ENCODE measurements at regions not wholly inside any gene's neighbourhood (a gene's known extent, or its start where the extent isn't known, plus 50 kb on each side); places are given as distances from the start of the nearest gene placed in this dataset.
A peak's percentile ranks its signal among the peaks of the same experiment; 100 is the strongest.

DNA sequence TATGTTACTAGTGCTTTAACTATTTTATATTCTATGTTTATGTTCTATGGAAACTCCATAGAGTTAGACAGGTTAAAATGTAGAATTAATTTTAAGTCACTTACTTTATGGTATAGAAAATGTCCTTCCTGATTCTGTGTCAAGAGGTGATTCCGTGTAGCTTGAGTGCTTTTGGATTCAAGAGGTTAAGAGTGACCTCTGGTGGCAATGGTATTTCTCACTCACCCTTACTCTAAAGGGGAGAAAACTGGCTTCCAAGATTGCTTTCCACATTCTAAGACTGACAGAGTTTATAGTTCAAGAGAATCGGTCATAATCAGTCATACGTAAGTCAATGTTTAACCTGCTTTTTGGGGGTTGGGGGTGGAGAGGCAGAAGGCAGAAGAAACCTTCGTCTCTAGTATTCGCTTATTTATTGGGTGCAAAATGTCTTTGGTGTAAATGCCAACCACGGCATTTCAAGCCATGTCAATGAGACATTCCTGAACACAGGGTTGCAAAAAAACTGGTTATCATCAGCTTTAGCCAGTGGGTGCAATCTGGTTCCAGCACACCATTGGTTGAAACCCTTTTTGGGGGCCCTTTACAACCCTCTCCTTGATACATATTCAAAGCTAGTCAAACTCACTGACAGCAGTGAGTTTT is 92.0 kb upstream of the VGLL3 start:
- POLR2A ChIA-PET, result no interaction called here
- CTCF ChIA-PET, result interaction anchor here (0.9 to 1.0 kb wide), 2 partner anchors 308 to 310 kb away, joined by 4 read pairs; no protein-coding TSS in a partner anchor
- TF ChIP-seq, protein P1, sequence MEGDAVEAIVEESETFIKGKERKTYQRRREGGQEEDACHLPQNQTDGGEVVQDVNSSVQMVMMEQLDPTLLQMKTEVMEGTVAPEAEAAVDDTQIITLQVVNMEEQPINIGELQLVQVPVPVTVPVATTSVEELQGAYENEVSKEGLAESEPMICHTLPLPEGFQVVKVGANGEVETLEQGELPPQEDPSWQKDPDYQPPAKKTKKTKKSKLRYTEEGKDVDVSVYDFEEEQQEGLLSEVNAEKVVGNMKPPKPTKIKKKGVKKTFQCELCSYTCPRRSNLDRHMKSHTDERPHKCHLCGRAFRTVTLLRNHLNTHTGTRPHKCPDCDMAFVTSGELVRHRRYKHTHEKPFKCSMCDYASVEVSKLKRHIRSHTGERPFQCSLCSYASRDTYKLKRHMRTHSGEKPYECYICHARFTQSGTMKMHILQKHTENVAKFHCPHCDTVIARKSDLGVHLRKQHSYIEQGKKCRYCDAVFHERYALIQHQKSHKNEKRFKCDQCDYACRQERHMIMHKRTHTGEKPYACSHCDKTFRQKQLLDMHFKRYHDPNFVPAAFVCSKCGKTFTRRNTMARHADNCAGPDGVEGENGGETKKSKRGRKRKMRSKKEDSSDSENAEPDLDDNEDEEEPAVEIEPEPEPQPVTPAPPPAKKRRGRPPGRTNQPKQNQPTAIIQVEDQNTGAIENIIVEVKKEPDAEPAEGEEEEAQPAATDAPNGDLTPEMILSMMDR (IDR thresholded peaks at IDR 0.05; ENCODE audit: insufficient read depth in 1 of 2, low read depth in 1 of 2, low read length in 1 of 2, severe bottlenecking in 1 of 2, unreplicated experiment in 1 of 2), result peak; percentile 49 to 66
- Histone ChIP-seq H3K27me3 (replicated peaks; ENCODE audit: control insufficient read depth, insufficient read depth, low read length) (no peaks in the 10 kb centered on the region), H3K4me3 (ENCODE audit: low read depth, low read length) (no peak overlapping the region), H3K36me3 (ENCODE audit: control insufficient read depth, insufficient read depth, low read length) (no peaks in the 10 kb centered on the region), H3K9me3 (no peaks in the 10 kb centered on the region), H3K4me1 (peaks cover 8% of the 10 kb centered on the region; the same call in 1 of the 2 replicates)
- no peak overlapping the region for H3K27ac Mint-ChIP-seq (ENCODE audit: unreplicated experiment)
- peak in 1 of 2 experiments; percentile 54 for DNase-seq
- BruUV-seq (replicated peaks), result no TSS peak
- H3K4me3 Mint-ChIP-seq (ENCODE audit: unreplicated experiment), result no peak overlapping the region
- no peaks in the 10 kb centered on the region for H3K27me3 Mint-ChIP-seq (ENCODE audit: insufficient read depth, unreplicated experiment)
- H3K9me3 Mint-ChIP-seq (ENCODE audit: unreplicated experiment), result no peaks in the 10 kb centered on the region
- peaks cover 4% of the 10 kb centered on the region for H3K36me3 Mint-ChIP-seq (ENCODE audit: insufficient read depth, unreplicated experiment)
- intact Hi-C loops (cut with micrococcal nuclease; ENCODE audit: unreplicated experiment), result loop anchor here (1.0 to 5.0 kb wide), 6 partner anchors 76 to 380 kb away; no protein-coding TSS in a partner anchor
- H3K4me1 Mint-ChIP-seq (ENCODE audit: low read depth, unreplicated experiment), result no peaks in the 10 kb centered on the region

- intact Hi-C loops (cut with micrococcal nuclease; ENCODE audit: unreplicated experiment), result no loop called here
- H3K4me3 ChIP-seq (ENCODE audit: low read depth, low read length), result no peak overlapping the region
- BruUV-seq (replicated peaks), result no TSS peak
- Mint-ChIP-seq H3K4me3 (ENCODE audit: unreplicated experiment) (no peak overlapping the region), H3K4me1 (ENCODE audit: low read depth, unreplicated experiment) (no peaks in the 10 kb centered on the region), H3K9me3 (ENCODE audit: unreplicated experiment) (no peaks in the 10 kb centered on the region), H3K36me3 (ENCODE audit: insufficient read depth, unreplicated experiment) (peaks cover 4% of the 10 kb centered on the region), H3K27me3 (ENCODE audit: insufficient read depth, unreplicated experiment) (no peaks in the 10 kb centered on the region), H3K27ac (ENCODE audit: unreplicated experiment) (no peak overlapping the region)
- TF ChIP-seq, protein P1 (IDR thresholded peaks at IDR 0.05; ENCODE audit: insufficient read depth in 1 of 2, low read depth in 1 of 2, low read length in 1 of 2, severe bottlenecking in 1 of 2, unreplicated experiment in 1 of 2), result no peak
- H3K36me3 ChIP-seq (ENCODE audit: control insufficient read depth, insufficient read depth, low read length), result no peaks in the 10 kb centered on the region
- CTCF ChIA-PET, result no interaction called here
- peaks cover 9% of the 10 kb centered on the region for H3K4me1 ChIP-seq
- no peak for DNase-seq
- POLR2A ChIA-PET, result no interaction called here
- no peaks in the 10 kb centered on the region for H3K9me3 ChIP-seq
- no peaks in the 10 kb centered on the region for H3K27me3 ChIP-seq (replicated peaks; ENCODE audit: control insufficient read depth, insufficient read depth, low read length)
Observed at GRCh38 chr3:87077355-87077754, 86.4 kb upstream of the VGLL3 start.

GRCh38 chr3:87076946-87077345 is 86.0 kb upstream of the VGLL3 start:
- H3K9me3 Mint-ChIP-seq (ENCODE audit: unreplicated experiment), result no peaks in the 10 kb centered on the region
- BruUV-seq (replicated peaks), result no TSS peak
- no peak overlapping the region for H3K27ac Mint-ChIP-seq (ENCODE audit: unreplicated experiment)
- no peak for DNase-seq
- TF ChIP-seq, protein P1 (IDR thresholded peaks at IDR 0.05; ENCODE audit: insufficient read depth in 1 of 2, low read depth in 1 of 2, low read length in 1 of 2, severe bottlenecking in 1 of 2, unreplicated experiment in 1 of 2), result no peak
- H3K27me3 ChIP-seq (replicated peaks; ENCODE audit: control insufficient read depth, insufficient read depth, low read length), result no peaks in the 10 kb centered on the region
- intact Hi-C loops (cut with micrococcal nuclease; ENCODE audit: unreplicated experiment), result no loop called here
- ChIA-PET CTCF (no interaction called here), POLR2A (no interaction called here)
- no peaks in the 10 kb centered on the region for H3K9me3 ChIP-seq
- no peak overlapping the region for H3K4me3 ChIP-seq (ENCODE audit: low read depth, low read length)
- no peaks in the 10 kb centered on the region for H3K27me3 Mint-ChIP-seq (ENCODE audit: insufficient read depth, unreplicated experiment)
- peaks cover 4% of the 10 kb centered on the region for H3K36me3 Mint-ChIP-seq (ENCODE audit: insufficient read depth, unreplicated experiment)
- H3K4me1 ChIP-seq, result peaks cover 9% of the 10 kb centered on the region
- no peak overlapping the region for H3K4me3 Mint-ChIP-seq (ENCODE audit: unreplicated experiment)
- H3K4me1 Mint-ChIP-seq (ENCODE audit: low read depth, unreplicated experiment), result no peaks in the 10 kb centered on the region
- no peaks in the 10 kb centered on the region for H3K36me3 ChIP-seq (ENCODE audit: control insufficient read depth, insufficient read depth, low read length)

All from Caco-2 (cell line).